ENCODE measurements at regions not wholly inside any gene's neighbourhood (a gene's known extent, or its start where the extent isn't known, plus 50 kb on each side); places are given as distances from the start of the nearest gene placed in this dataset.

DNA sequence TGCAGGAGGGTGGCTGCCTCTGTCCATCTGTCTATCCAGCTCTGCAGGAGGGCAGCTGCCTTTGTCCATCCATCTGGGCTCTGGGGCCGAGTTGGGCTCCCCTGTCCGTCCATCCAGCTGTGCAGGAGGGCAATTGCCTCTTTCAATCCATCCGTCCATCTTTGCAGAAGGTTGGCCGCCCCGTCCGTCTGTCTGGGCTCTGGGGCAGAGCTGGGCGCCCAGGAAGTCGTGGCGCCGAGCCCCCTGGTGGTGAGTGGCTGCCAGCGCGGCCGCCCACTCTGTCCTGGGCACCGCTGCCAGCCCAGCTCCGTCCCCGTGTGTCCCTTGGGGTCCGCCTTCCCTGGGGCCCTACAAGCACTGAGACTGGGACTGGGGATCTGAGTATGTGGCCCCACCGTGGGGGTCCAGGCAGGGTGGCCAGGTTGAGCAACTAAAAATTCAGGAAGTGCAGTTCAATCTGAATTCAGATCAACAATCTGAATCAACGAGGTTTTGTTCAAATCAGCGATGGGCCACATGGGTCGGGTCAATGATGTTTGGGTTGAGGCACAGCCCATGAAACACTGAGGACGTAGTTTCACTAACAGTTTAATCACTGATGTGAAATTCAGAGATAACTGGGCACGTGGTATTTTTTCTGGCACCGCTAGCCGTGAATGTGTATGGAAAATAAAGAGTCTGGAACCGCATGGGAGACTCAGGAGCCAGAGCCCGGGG, 99.1 kb upstream of the ACTRT2 start:
- no peak for DNase-seq (ENCODE audit: low read depth)
- no peak overlapping the region for H3K4me3 ChIP-seq (ENCODE audit: low read depth, low read length)
- TF ChIP-seq CTCF (IDR thresholded peaks at IDR 0.05; ENCODE audit: control insufficient read depth, extremely low read depth, insufficient read depth): peak; percentile 70

- DNase-seq (ENCODE audit: low read depth): no peak
- TF ChIP-seq CTCF (IDR thresholded peaks at IDR 0.05; ENCODE audit: control insufficient read depth, extremely low read depth, insufficient read depth): no peak
- no peak overlapping the region for H3K4me3 ChIP-seq (ENCODE audit: low read depth, low read length)
These were observed 97.9 kb upstream of the ACTRT2 start for GRCh38 chr1:2923351-2923750.

DNA sequence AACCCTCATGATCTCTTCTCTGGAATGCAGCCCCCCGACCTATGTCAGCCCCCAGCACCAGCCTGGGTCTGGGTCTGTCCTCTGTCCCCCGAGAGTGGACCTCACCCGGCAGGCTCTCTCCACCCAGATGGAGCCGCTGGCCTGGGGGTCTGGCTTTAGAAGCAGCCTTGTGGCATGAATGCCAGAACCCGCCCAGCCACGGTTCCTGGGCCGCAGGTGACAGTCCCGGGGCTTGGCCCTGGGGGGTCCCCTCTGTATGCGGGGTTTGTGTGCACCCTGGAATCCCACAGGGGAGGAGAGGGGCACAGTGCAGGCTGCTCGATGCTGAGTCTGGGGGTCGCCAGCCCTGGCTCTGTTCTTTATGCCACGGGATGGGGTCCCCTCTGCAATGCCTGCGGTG, 96.0 kb upstream of the ACTRT2 start:
- H3K4me3 ChIP-seq (ENCODE audit: low read depth, low read length): no peak overlapping the region
- no peak for DNase-seq (ENCODE audit: low read depth)
- TF ChIP-seq CTCF (IDR thresholded peaks at IDR 0.05; ENCODE audit: control insufficient read depth, extremely low read depth, insufficient read depth): no peak

- no peak for DNase-seq (ENCODE audit: low read depth)
- no peak for TF ChIP-seq CTCF (IDR thresholded peaks at IDR 0.05; ENCODE audit: control insufficient read depth, extremely low read depth, insufficient read depth)
- H3K4me3 ChIP-seq (ENCODE audit: low read depth, low read length): no peak overlapping the region
These were observed 95.3 kb upstream of the ACTRT2 start for GRCh38 chr1:2925918-2926317.

- no peak for TF ChIP-seq CTCF (IDR thresholded peaks at IDR 0.05; ENCODE audit: control insufficient read depth, extremely low read depth, insufficient read depth)
- DNase-seq (ENCODE audit: low read depth): no peak
- H3K4me3 ChIP-seq (ENCODE audit: low read depth, low read length): no peak overlapping the region
These were observed 94.7 kb upstream of the ACTRT2 start for GRCh38 chr1:2926447-2927055.

GRCh38 chr1:2927393-2928360, 93.6 kb upstream of the ACTRT2 start:
- no peak overlapping the region for H3K4me3 ChIP-seq (ENCODE audit: low read depth, low read length)
- no peak for TF ChIP-seq CTCF (IDR thresholded peaks at IDR 0.05; ENCODE audit: control insufficient read depth, extremely low read depth, insufficient read depth)
- DNase-seq (ENCODE audit: low read depth): no peak
